ENCODE measurements at regions not wholly inside any gene's neighbourhood (a gene's known extent, or its start where the extent isn't known, plus 50 kb on each side); places are given as distances from the start of the nearest gene placed in this dataset.

- intact Hi-C loops (cut with micrococcal nuclease): no loop called here
- no peak for DNase-seq (ENCODE audit: low spot score)
- Mint-ChIP-seq H3K4me3 (ENCODE audit: low read depth) (no peak overlapping the region), H3K9me3 (no peaks in the 10 kb centered on the region), H3K27me3 (ENCODE audit: low read depth) (peaks cover 6% of the 10 kb centered on the region), H3K27ac (no peak overlapping the region), H3K36me3 (ENCODE audit: low read depth) (no peaks in the 10 kb centered on the region), H3K4me1 (ENCODE audit: low read depth) (peaks cover 3% of the 10 kb centered on the region)
These were observed 435.6 kb upstream of the NFE2L3 start for GRCh38 chr7:25716421-25716820.

- Mint-ChIP-seq H3K27ac (no peak overlapping the region), H3K9me3 (no peaks in the 10 kb centered on the region), H3K4me1 (ENCODE audit: low read depth) (no peaks in the 10 kb centered on the region), H3K36me3 (ENCODE audit: low read depth) (no peaks in the 10 kb centered on the region), H3K4me3 (ENCODE audit: low read depth) (no peak overlapping the region), H3K27me3 (ENCODE audit: low read depth) (peaks cover 2% of the 10 kb centered on the region)
- intact Hi-C loops (cut with micrococcal nuclease): no loop called here
- DNase-seq (ENCODE audit: low spot score): no peak
These were observed 433.4 kb upstream of the NFE2L3 start for GRCh38 chr7:25718596-25718995.

- intact Hi-C loops (cut with micrococcal nuclease): no loop called here
- Mint-ChIP-seq H3K4me1 (ENCODE audit: low read depth) (no peaks in the 10 kb centered on the region), H3K4me3 (ENCODE audit: low read depth) (no peak overlapping the region), H3K27ac (no peak overlapping the region), H3K9me3 (no peaks in the 10 kb centered on the region), H3K36me3 (ENCODE audit: low read depth) (no peaks in the 10 kb centered on the region), H3K27me3 (ENCODE audit: low read depth) (no peaks in the 10 kb centered on the region)
- DNase-seq (ENCODE audit: low spot score): no peak
These were observed 432.7 kb upstream of the NFE2L3 start for GRCh38 chr7:25719190-25719896.

DNA sequence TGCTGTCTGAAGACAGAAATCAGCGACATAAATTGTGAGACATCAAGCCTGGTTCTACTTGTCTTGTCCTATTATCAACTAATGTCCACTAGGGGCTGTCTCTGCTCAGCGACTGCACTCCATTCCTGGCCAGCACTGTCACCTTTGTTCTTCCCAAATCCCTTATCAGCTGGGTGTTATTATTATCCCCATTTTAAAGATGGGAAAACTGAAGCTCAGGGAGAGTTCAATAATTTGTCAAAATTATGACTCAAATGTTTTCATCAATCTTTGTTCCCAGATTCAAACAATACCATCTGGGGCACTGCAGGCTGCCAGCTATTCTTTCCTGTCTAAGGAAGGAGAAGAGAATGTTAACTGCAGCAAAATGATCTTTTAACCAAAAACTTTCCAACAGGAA is 431.6 kb upstream of the NFE2L3 start:
- Mint-ChIP-seq H3K9me3 (no peaks in the 10 kb centered on the region), H3K27ac (no peak overlapping the region), H3K36me3 (ENCODE audit: low read depth) (no peaks in the 10 kb centered on the region), H3K4me1 (ENCODE audit: low read depth) (no peaks in the 10 kb centered on the region), H3K4me3 (ENCODE audit: low read depth) (no peak overlapping the region), H3K27me3 (ENCODE audit: low read depth) (no peaks in the 10 kb centered on the region)
- DNase-seq (ENCODE audit: low spot score): no peak
- intact Hi-C loops (cut with micrococcal nuclease): no loop called here

DNA sequence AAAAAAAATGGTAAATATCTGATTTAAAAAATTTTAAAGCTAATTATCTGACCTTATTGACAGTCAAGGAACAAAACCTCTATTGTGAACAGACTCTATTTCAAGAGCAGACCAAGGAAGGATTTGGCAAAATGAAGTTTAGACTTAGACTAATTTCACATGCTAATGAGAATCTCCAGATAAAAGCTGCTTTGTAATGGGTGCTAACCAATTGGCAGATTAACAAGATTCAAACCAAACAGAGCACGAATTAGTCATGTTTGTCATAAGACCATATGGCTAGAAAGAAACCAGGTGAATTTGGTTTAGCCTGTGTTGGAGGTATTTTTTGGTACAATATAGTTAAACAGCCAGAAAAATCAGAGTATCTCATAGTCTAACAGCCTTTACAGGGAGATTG is 429.1 kb upstream of the NFE2L3 start:
- Mint-ChIP-seq H3K36me3 (ENCODE audit: low read depth) (no peaks in the 10 kb centered on the region), H3K4me3 (ENCODE audit: low read depth) (no peak overlapping the region), H3K27me3 (ENCODE audit: low read depth) (no peaks in the 10 kb centered on the region), H3K9me3 (no peaks in the 10 kb centered on the region), H3K27ac (no peak overlapping the region), H3K4me1 (ENCODE audit: low read depth) (no peaks in the 10 kb centered on the region)
- intact Hi-C loops (cut with micrococcal nuclease): no loop called here
- DNase-seq (ENCODE audit: low spot score): no peak

DNA sequence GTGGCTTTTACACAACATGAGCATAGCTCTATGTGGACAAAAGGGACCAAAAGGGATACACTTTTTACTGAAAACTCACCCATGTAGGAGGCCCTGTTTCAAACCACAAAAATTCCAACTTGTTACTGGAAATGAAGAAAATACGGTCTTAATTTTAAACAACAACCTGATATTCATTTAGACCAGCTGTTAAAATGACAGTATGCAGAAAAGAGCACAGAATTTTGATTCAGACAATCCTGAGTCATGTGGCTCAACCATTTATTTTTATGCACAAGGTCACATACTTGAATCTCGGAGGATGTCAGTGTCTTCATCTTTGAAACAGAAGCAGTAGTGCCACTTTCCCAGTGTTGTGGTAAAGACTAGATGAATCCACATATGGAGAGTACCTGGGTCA is 426.5 kb upstream of the NFE2L3 start:
- Mint-ChIP-seq H3K4me1 (ENCODE audit: low read depth) (no peaks in the 10 kb centered on the region), H3K9me3 (no peaks in the 10 kb centered on the region), H3K4me3 (ENCODE audit: low read depth) (no peak overlapping the region), H3K27ac (no peak overlapping the region), H3K27me3 (ENCODE audit: low read depth) (no peaks in the 10 kb centered on the region), H3K36me3 (ENCODE audit: low read depth) (no peaks in the 10 kb centered on the region)
- no peak for DNase-seq (ENCODE audit: low spot score)
- intact Hi-C loops (cut with micrococcal nuclease): no loop called here

DNA sequence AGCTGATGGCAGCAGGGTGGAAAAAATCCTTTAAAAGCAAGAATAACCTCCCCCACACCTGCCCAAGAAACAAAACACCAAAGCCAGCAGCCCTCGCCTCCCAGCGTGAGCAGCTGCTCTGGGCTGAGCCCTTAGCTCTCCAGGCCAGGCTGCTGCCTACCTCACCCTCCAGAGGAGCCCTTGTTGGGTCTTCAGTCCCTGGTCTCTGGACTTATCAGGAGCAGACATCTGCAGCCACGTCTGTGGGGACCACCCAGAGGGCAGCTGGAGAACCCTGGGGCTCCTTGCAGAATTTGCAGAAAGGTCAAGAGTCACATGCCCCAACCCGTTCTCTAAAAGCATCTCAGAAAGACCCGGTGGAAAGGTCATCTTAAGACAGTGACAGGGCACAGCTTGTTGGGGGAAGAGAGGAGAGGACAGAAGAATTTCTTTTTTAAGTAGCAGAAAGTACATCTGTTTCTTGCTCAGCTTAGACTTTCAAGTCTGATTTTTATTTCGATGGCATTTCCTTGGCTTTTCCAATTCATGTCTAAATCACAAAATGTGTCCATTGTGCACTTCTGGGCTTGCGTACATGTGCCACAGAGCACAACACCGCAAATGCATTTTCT is 425.7 kb upstream of the NFE2L3 start:
- Mint-ChIP-seq H3K9me3 (no peaks in the 10 kb centered on the region), H3K27me3 (ENCODE audit: low read depth) (no peaks in the 10 kb centered on the region), H3K4me3 (ENCODE audit: low read depth) (no peak overlapping the region), H3K36me3 (ENCODE audit: low read depth) (no peaks in the 10 kb centered on the region), H3K4me1 (ENCODE audit: low read depth) (no peaks in the 10 kb centered on the region), H3K27ac (no peak overlapping the region)
- intact Hi-C loops (cut with micrococcal nuclease): no loop called here
- DNase-seq (ENCODE audit: low spot score): no peak

DNA sequence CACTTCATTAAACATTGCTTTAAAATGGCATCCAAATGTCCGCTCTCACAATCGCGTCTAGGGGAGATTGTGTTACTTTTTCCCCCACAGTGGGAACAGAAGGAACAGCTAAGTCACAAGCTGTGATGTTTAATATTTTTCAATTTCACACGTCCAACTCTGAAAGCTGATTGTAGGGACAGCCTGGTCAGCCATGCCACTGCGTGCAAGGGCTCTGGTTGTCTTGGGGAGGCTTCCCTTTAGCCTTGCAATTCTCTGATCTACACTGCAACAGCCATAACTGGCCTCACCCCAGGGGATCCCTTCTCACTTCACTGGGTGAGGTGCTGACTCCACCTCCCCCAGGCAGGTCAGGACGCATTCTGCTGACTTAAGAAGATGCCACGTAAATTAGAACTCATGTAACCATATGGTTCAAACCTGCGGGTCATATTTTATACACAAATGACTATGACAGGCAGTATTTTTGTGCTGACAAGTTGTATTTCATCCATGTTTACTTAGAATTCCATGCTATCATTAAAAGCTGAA is 425.2 kb upstream of the NFE2L3 start:
- no peaks in the 10 kb centered on the region for H3K36me3 Mint-ChIP-seq (ENCODE audit: low read depth)
- intact Hi-C loops (cut with micrococcal nuclease): no loop called here

DNA sequence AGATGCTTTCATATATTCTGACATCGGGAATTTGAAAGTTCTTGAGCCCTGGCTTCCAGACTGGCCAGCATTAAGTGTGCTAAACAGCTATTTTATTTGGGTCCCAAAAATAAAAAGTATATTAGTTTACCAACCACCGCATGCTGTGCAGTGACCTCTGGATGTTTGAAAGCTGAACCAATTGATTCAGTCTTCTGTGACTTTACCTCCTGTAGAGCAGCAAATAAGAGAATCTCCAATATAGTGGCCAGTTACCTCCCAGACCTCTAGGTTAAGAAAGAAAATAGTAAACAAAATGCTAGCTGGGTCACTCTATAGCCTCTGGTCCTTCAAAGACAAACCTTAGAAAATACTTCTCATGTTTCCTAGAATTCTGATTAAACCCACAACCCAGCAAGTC is 424.6 kb upstream of the NFE2L3 start:
- H3K4me3 Mint-ChIP-seq (ENCODE audit: low read depth): no peak overlapping the region
- H3K27me3 Mint-ChIP-seq (ENCODE audit: low read depth): no peaks in the 10 kb centered on the region
- intact Hi-C loops (cut with micrococcal nuclease): no loop called here
- no peaks in the 10 kb centered on the region for H3K4me1 Mint-ChIP-seq (ENCODE audit: low read depth)
- H3K27ac Mint-ChIP-seq: no peak overlapping the region
- H3K9me3 Mint-ChIP-seq: no peaks in the 10 kb centered on the region
- H3K36me3 Mint-ChIP-seq (ENCODE audit: low read depth): no peaks in the 10 kb centered on the region
- DNase-seq (ENCODE audit: low spot score): no peak

More for the DNA sequence above, 425.2 kb upstream of the NFE2L3 start:
- no peak for DNase-seq (ENCODE audit: low spot score)
- H3K27me3 Mint-ChIP-seq (ENCODE audit: low read depth): no peaks in the 10 kb centered on the region
- H3K9me3 Mint-ChIP-seq: no peaks in the 10 kb centered on the region
- no peak overlapping the region for H3K4me3 Mint-ChIP-seq (ENCODE audit: low read depth)
- no peak overlapping the region for H3K27ac Mint-ChIP-seq
- no peaks in the 10 kb centered on the region for H3K4me1 Mint-ChIP-seq (ENCODE audit: low read depth)

GRCh38 chr7:25727876-25728275 is 424.1 kb upstream of the NFE2L3 start:
- H3K36me3 Mint-ChIP-seq (ENCODE audit: low read depth): no peaks in the 10 kb centered on the region
- H3K4me1 Mint-ChIP-seq (ENCODE audit: low read depth): no peaks in the 10 kb centered on the region
- intact Hi-C loops (cut with micrococcal nuclease): no loop called here

DNA sequence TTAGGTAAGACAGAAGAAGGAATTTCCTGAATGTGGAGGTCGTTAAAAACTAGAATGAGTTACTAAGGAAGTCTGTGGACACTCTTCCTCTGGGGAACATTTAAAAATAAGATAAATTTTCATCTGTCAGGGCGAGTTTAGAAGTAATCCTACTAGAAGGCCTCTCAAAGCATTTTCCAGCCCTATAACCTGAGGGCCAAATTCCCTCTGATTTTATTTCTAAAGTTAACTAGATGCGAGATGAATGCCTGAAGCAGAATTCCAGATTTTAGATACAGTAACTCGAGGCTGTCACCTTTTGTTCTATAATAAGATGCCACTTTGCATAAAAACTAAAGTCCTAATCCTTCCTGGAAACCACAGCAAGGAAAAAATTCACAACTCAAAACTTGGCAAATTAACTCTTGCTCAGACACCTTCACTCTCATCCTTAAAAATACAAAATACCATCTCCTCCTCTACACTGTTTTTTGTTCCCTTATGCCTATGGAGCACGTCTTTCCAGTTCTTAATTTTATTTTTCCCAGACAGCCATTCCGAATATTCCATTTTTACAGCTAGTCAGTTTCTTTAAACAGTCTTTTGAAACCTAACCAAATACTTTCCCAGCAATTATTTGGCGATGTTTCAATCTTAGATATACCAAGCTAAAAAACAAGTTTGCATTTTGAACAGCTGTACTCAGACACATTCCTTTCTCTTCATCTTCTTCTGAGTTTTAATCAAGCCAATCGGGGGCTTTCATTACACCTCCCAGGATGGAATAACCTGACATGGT is 420.7 kb upstream of the NFE2L3 start:
- H3K27me3 Mint-ChIP-seq (ENCODE audit: low read depth): peaks cover 9% of the 10 kb centered on the region

More at GRCh38 chr7:25727876-25728275, 424.1 kb upstream of the NFE2L3 start:
- Mint-ChIP-seq H3K9me3 (no peaks in the 10 kb centered on the region), H3K4me3 (ENCODE audit: low read depth) (no peak overlapping the region), H3K27ac (no peak overlapping the region), H3K27me3 (ENCODE audit: low read depth) (no peaks in the 10 kb centered on the region)
- DNase-seq (ENCODE audit: low spot score): no peak

GRCh38 chr7:25731846-25732245 is 420.2 kb upstream of the NFE2L3 start:
- intact Hi-C loops (cut with micrococcal nuclease): no loop called here
- Mint-ChIP-seq H3K4me3 (ENCODE audit: low read depth) (no peak overlapping the region), H3K27me3 (ENCODE audit: low read depth) (peaks cover 9% of the 10 kb centered on the region), H3K4me1 (ENCODE audit: low read depth) (no peaks in the 10 kb centered on the region), H3K27ac (no peak overlapping the region), H3K9me3 (no peaks in the 10 kb centered on the region), H3K36me3 (ENCODE audit: low read depth) (no peaks in the 10 kb centered on the region)
- DNase-seq (ENCODE audit: low spot score): no peak

More for the DNA sequence above, 420.7 kb upstream of the NFE2L3 start:
- DNase-seq (ENCODE audit: low spot score): no peak
- no peaks in the 10 kb centered on the region for H3K9me3 Mint-ChIP-seq
- intact Hi-C loops (cut with micrococcal nuclease): no loop called here
- H3K4me1 Mint-ChIP-seq (ENCODE audit: low read depth): no peaks in the 10 kb centered on the region
- no peaks in the 10 kb centered on the region for H3K36me3 Mint-ChIP-seq (ENCODE audit: low read depth)
- H3K27ac Mint-ChIP-seq: no peak overlapping the region
- H3K4me3 Mint-ChIP-seq (ENCODE audit: low read depth): no peak overlapping the region

DNA sequence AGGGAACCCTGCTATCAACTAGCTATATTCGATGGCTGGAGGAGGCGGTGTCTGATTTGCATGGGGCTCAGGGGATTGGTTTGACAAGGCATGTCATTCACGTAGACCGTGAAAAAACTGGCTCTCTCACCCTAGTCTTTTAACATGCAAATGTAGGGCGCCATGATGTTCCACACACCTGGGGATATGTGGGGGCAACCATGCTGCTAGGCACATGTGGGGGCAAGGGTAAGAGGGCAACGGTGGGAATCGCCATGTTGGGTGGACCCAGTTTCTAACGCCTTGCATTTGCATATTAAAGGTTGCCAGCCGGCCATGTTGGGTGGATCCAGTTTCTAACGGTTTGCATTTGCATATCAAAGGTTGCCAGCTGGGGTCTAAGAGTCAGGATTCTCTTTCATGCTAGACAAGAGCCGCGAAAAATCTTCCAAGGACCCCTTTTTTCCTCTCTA is 419.2 kb upstream of the NFE2L3 start:
- Mint-ChIP-seq H3K4me3 (ENCODE audit: low read depth) (no peak overlapping the region), H3K4me1 (ENCODE audit: low read depth) (no peaks in the 10 kb centered on the region), H3K27ac (no peak overlapping the region), H3K27me3 (ENCODE audit: low read depth) (peaks cover 9% of the 10 kb centered on the region), H3K9me3 (no peaks in the 10 kb centered on the region), H3K36me3 (ENCODE audit: low read depth) (no peaks in the 10 kb centered on the region)
- intact Hi-C loops (cut with micrococcal nuclease): no loop called here
- no peak for DNase-seq (ENCODE audit: low spot score)

All from activated T-helper 2 cell treated with anti-CD3 and anti-CD28 coated beads, Interferon-gamma antibody, Interleukin-2, Interleukin-4, amounts not matched to agents 10 μg/mL and 5 μg/mL and 100 μg/mL, durations not matched to agents 14 hours and 24 hours and 36 hours (primary cell).